Activated CD8-positive, alpha-beta T cell treated with anti-CD3 and anti-CD28 coated beads for 36 hours (primary cell): ENCODE measurements at regions not wholly inside any gene's neighbourhood (a gene's known extent, or its start where the extent isn't known, plus 50 kb on each side); places are given as distances from the start of the nearest gene placed in this dataset.

ENCODE experiments used
- ATAC-seq: fragments of 200-7000 bp; cut with Tn5 transposase; one replicate; pipeline ENCODE4 v1.10.0; 2021; ENCODE audit warnings: mild to moderate bottlenecking, moderate library complexity
- CTCF ChIA-PET: fragments of 350-600 bp; sonication (Branson Sonifier 250); formaldehyde crosslinking; loops from one replicate; lab custom pipeline; 2021; ENCODE audit warnings: antibody characterized with exemption; lab: Charles Lee
- POLR2A ChIA-PET: fragments of 350-600 bp; sonication (Branson Sonifier 250); formaldehyde crosslinking; loops from one replicate; lab custom pipeline; 2021; ENCODE audit warnings: antibody characterized with exemption; lab: Charles Lee
- DNase-seq: peaks from one replicate; pipeline ENCODE4 v3.0.0-alpha.2; 2020
- H3K27ac Mint-ChIP-seq: one replicate; pipeline ENCODE4 v1.8.0; 2021; ENCODE audit warnings: mild to moderate bottlenecking, mixed read lengths
- H3K27me3 Mint-ChIP-seq: one replicate; pipeline ENCODE4 v1.8.0; 2021; ENCODE audit warnings: mixed read lengths
- H3K36me3 Mint-ChIP-seq: one replicate; pipeline ENCODE4 v1.8.0; 2021; ENCODE audit warnings: low read depth, mixed read lengths
- H3K4me1 Mint-ChIP-seq: one replicate; pipeline ENCODE4 v1.8.0; 2021; ENCODE audit warnings: low read depth, mixed read lengths
- H3K4me3 Mint-ChIP-seq: one replicate; pipeline ENCODE4 v1.8.0; 2021; ENCODE audit warnings: mild to moderate bottlenecking, moderate library complexity, mixed read lengths
- H3K9me3 Mint-ChIP-seq: one replicate; pipeline ENCODE4 v1.8.0; 2021; ENCODE audit warnings: mixed read lengths
- CTCF ChIP-seq: fragments of 200-600 bp; IDR thresholded peaks from one replicate; pipeline ENCODE4 v1.8.0; 2022; ENCODE audit warnings: antibody characterized with exemption, mild to moderate bottlenecking
- intact Hi-C: fragments of 100-400 bp; cut with micrococcal nuclease; formaldehyde crosslinking; loops from one replicate; pipeline ENCODE4 v1.10.0; 2022

GRCh38 chr14:37844614-37845013 lies 249.2 kb downstream of the TTC6 start:
- ATAC-seq (no peak), DNase-seq (no peak)
- Mint-ChIP-seq H3K27me3 (no peaks in the 10 kb centered on the region), H3K4me3 (no peak overlapping the region), H3K9me3 (no peaks in the 10 kb centered on the region), H3K27ac (no peak overlapping the region), H3K36me3 (no peaks in the 10 kb centered on the region), H3K4me1 (no peaks in the 10 kb centered on the region)
- CTCF ChIA-PET: no interaction called here
- no peak for TF ChIP-seq CTCF
- POLR2A ChIA-PET: no interaction called here
- intact Hi-C loops: no loop called here

GRCh38 chr14:37848985-37849621 lies 253.7 kb downstream of the TTC6 start:
- Mint-ChIP-seq H3K36me3 (no peaks in the 10 kb centered on the region), H3K4me3 (no peak overlapping the region), H3K27ac (no peak overlapping the region), H3K4me1 (no peaks in the 10 kb centered on the region), H3K27me3 (peaks cover 3% of the 10 kb centered on the region), H3K9me3 (no peaks in the 10 kb centered on the region)
- intact Hi-C loops: no loop called here
- no peak for DNase-seq
- no peak for ATAC-seq
- ChIA-PET CTCF (no interaction called here), POLR2A (no interaction called here)
- no peak for TF ChIP-seq CTCF

GRCh38 chr14:37851054-37851453 lies 255.6 kb downstream of the TTC6 start:
- Mint-ChIP-seq H3K27me3 (peaks cover 6% of the 10 kb centered on the region), H3K4me1 (no peaks in the 10 kb centered on the region), H3K4me3 (no peak overlapping the region), H3K36me3 (no peaks in the 10 kb centered on the region), H3K9me3 (no peaks in the 10 kb centered on the region), H3K27ac (no peak overlapping the region)
- ATAC-seq (no peak), DNase-seq (no peak)
- TF ChIP-seq CTCF: no peak
- ChIA-PET CTCF (no interaction called here), POLR2A (no interaction called here)
- intact Hi-C loops: no loop called here

GRCh38 chr14:37855871-37856270 lies 260.4 kb downstream of the TTC6 start:
- intact Hi-C loops: no loop called here
- Mint-ChIP-seq H3K9me3 (no peaks in the 10 kb centered on the region), H3K27me3 (peaks cover 6% of the 10 kb centered on the region), H3K4me1 (no peaks in the 10 kb centered on the region), H3K36me3 (no peaks in the 10 kb centered on the region), H3K4me3 (no peak overlapping the region), H3K27ac (no peak overlapping the region)
- CTCF ChIA-PET: interaction anchor here (1.5 kb wide), 1 partner anchor 19 kb away, joined by 4 read pairs; no protein-coding TSS in a partner anchor
- no peak for TF ChIP-seq CTCF
- POLR2A ChIA-PET: no interaction called here
- no peak for DNase-seq
- ATAC-seq: no peak

- Mint-ChIP-seq H3K36me3 (no peaks in the 10 kb centered on the region), H3K9me3 (no peaks in the 10 kb centered on the region), H3K27me3 (peaks cover 2% of the 10 kb centered on the region), H3K4me1 (no peaks in the 10 kb centered on the region), H3K4me3 (no peak overlapping the region), H3K27ac (no peak overlapping the region)
- DNase-seq: no peak
- CTCF ChIA-PET: no interaction called here
- no peak for TF ChIP-seq CTCF
- ATAC-seq: no peak
- POLR2A ChIA-PET: no interaction called here
- intact Hi-C loops: no loop called here
Observed at GRCh38 chr14:37857774-37858266, 262.4 kb downstream of the TTC6 start.
